CD4-positive, alpha-beta T cell (primary cell): ENCODE measurements at regions not wholly inside any gene's neighbourhood (a gene's known extent, or its start where the extent isn't known, plus 50 kb on each side); places are given as distances from the start of the nearest gene placed in this dataset.

Source experiments
- ATAC-seq: fragments of 200-7000 bp; cut with Tn5 transposase; one replicate; pipeline ENCODE4 v1.10.0; 2022; ENCODE audit warnings: mild to moderate bottlenecking; ENCODE audit not compliant: poor library complexity
- CTCF ChIA-PET: fragments of 350-600 bp; sonication (Branson Sonifier 250); formaldehyde crosslinking; loops from one replicate; lab custom pipeline; 2021; ENCODE audit warnings: antibody characterized with exemption, inconsistent platforms; lab: Charles Lee
- POLR2A ChIA-PET: fragments of 350-600 bp; sonication (Branson Sonifier 250); formaldehyde crosslinking; loops from one replicate; lab custom pipeline; 2021; ENCODE audit warnings: antibody characterized with exemption, inconsistent platforms; lab: Charles Lee
- DNase-seq, 14 experiments: peaks; one replicate each; pipeline ENCODE4 v3.0.0-alpha.2; 2013 to 2020; ENCODE audit warnings: mixed read lengths in 2 of 14
- H3K27ac ChIP-seq, 2 donors: one replicate each; pipeline versions ENCODE4 v1.5.1 to v1.7.0; 2013; ENCODE audit warnings: low read length in 2 of 2, low read depth in 1 of 2, mild to moderate bottlenecking in 1 of 2
- H3K27me3 ChIP-seq, 2 experiments: 1 replicate in 1 of 2; 2 replicates in 1 of 2; pipeline versions ENCODE4 v1.6.1 to v1.7.0; 2013; ENCODE audit warnings: low read length in 2 of 2, control low read depth in 1 of 2, mild to moderate bottlenecking in 1 of 2, moderate library complexity in 1 of 2; ENCODE audit not compliant: insufficient read depth in 2 of 2, control insufficient read depth in 1 of 2
- H3K36me3 ChIP-seq: one replicate; pipeline ENCODE4 v1.6.1; 2013; ENCODE audit warnings: low read length, control low read depth; ENCODE audit not compliant: insufficient read depth
- H3K4me1 ChIP-seq: one replicate; pipeline ENCODE4 v1.6.1; 2013; ENCODE audit warnings: low read length, control low read depth; ENCODE audit not compliant: insufficient read depth
- H3K4me3 ChIP-seq: one replicate; pipeline ENCODE4 v1.5.1; 2013; ENCODE audit warnings: mild to moderate bottlenecking, low read length, moderate library complexity
- H3K9me3 ChIP-seq, 2 experiments: 1 replicate in 1 of 2; 2 replicates in 1 of 2; pipeline versions ENCODE4 v1.6.1 to v1.7.0; 2013; ENCODE audit warnings: low read length in 2 of 2, mild to moderate bottlenecking in 2 of 2, control low read depth in 1 of 2, moderate library complexity in 1 of 2; ENCODE audit not compliant: control insufficient read depth in 1 of 2, insufficient read depth in 1 of 2
- H3K27ac Mint-ChIP-seq: one replicate; pipeline ENCODE4 v1.8.0; 2020; ENCODE audit warnings: mixed read lengths
- H3K27me3 Mint-ChIP-seq: one replicate; pipeline ENCODE4 v1.8.0; 2021; ENCODE audit warnings: mixed read lengths
- H3K36me3 Mint-ChIP-seq: one replicate; pipeline ENCODE4 v1.8.0; 2021; ENCODE audit warnings: low read depth, mixed read lengths
- H3K4me1 Mint-ChIP-seq: one replicate; pipeline ENCODE4 v1.8.0; 2021; ENCODE audit warnings: low read depth, mixed read lengths
- H3K4me3 Mint-ChIP-seq: one replicate; pipeline ENCODE4 v1.8.0; 2020; ENCODE audit warnings: mild to moderate bottlenecking, mixed read lengths
- H3K9me3 Mint-ChIP-seq: one replicate; pipeline ENCODE4 v1.8.0; 2020; ENCODE audit warnings: mixed read lengths
- intact Hi-C, 2 experiments: fragments of 100-400 bp; cut with DNase I in 1 of 2; cut with micrococcal nuclease in 1 of 2; formaldehyde crosslinking; loops; one replicate each; pipeline versions ENCODE4 v1.15.1 to v1.9.0; 2023 to 2025; cut with DNase I, micrococcal nuclease
- TF ChIP-seq, protein P1 (sequence below): fragments of 200-600 bp; IDR thresholded peaks from one replicate; pipeline ENCODE4 v1.8.0; 2022; ENCODE audit warnings: antibody characterized with exemption, mild to moderate bottlenecking

DNA sequence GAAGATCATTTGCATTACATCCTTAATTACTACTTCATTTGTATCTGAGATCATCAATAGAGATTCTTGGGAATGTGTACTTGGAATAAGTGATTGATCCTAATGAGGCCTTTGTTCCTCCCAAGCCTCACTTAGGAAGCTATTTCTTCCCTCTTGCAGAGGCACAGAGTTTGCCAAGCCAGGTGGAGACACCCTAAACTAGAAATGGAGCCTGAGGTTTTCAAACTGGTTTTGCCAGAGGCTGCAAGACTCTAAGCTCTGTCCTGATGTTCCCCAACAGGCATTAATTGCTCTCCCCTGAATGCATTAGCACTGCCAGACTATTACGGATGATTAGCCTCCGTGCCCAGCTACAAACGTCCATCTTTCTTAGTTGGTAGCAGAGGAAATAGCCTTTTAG is 125.2 kb upstream of the LGALSL start:
- H3K4me3 ChIP-seq, result no peak overlapping the region
- H3K36me3 ChIP-seq, result no peaks in the 10 kb centered on the region
- no peak overlapping the region for H3K4me3 Mint-ChIP-seq
- POLR2A ChIA-PET, result interaction anchor here (0.8 to 6.1 kb wide), 6 partner anchors 187 to 316 kb away, joined by 3 to 57 read pairs (median 6); no protein-coding TSS in a partner anchor
- peaks cover 54% of the 10 kb centered on the region for H3K4me1 Mint-ChIP-seq
- no peaks in the 10 kb centered on the region for H3K9me3 Mint-ChIP-seq
- no peaks in the 10 kb centered on the region for H3K36me3 Mint-ChIP-seq
- DNase-seq (no peak), ATAC-seq (no peak)
- no peaks in the 10 kb centered on the region for H3K9me3 ChIP-seq
- H3K4me1 ChIP-seq, result peaks cover 46% of the 10 kb centered on the region
- H3K27ac Mint-ChIP-seq, result peak overlapping the region; percentile 90
- CTCF ChIA-PET, result interaction anchor here (0.8 to 7.0 kb wide), 6 partner anchors 11 to 306 kb away, joined by 3 to 86 read pairs (median 5); no protein-coding TSS in a partner anchor
- TF ChIP-seq, protein P1, sequence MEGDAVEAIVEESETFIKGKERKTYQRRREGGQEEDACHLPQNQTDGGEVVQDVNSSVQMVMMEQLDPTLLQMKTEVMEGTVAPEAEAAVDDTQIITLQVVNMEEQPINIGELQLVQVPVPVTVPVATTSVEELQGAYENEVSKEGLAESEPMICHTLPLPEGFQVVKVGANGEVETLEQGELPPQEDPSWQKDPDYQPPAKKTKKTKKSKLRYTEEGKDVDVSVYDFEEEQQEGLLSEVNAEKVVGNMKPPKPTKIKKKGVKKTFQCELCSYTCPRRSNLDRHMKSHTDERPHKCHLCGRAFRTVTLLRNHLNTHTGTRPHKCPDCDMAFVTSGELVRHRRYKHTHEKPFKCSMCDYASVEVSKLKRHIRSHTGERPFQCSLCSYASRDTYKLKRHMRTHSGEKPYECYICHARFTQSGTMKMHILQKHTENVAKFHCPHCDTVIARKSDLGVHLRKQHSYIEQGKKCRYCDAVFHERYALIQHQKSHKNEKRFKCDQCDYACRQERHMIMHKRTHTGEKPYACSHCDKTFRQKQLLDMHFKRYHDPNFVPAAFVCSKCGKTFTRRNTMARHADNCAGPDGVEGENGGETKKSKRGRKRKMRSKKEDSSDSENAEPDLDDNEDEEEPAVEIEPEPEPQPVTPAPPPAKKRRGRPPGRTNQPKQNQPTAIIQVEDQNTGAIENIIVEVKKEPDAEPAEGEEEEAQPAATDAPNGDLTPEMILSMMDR, result no peak
- H3K27me3 ChIP-seq, result no peaks in the 10 kb centered on the region
- no peak overlapping the region for H3K27ac ChIP-seq
- no peaks in the 10 kb centered on the region for H3K27me3 Mint-ChIP-seq
- intact Hi-C loops, result loop anchor here (1.0 to 10.0 kb wide), 4 partner anchors 124 to 634 kb away; no protein-coding TSS in a partner anchor

DNA sequence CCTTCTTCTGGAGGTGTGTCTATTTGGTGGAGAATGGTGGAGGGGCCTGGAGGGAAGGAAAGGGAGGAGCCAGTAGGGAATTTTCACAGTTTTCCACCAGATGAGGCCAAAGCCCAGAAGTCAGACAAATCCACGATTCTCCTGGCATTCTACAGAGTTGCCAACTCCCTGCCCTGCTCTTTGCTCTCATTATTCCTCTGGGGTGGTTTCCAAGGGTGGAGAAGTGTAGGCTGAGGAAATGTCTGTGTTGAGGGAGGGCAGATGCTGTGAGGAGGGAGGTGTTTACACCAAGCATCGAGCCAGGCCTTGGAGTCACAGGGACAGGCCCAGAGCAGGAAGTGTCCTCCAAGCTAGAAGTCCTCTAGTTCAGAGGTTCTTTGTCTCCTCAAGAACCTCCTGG is 124.1 kb upstream of the LGALSL start:
- Histone ChIP-seq H3K27me3 (no peaks in the 10 kb centered on the region), H3K36me3 (no peaks in the 10 kb centered on the region), H3K27ac (no peak overlapping the region), H3K4me1 (peaks cover 43% of the 10 kb centered on the region), H3K9me3 (no peaks in the 10 kb centered on the region), H3K4me3 (no peak overlapping the region)
- no peak overlapping the region for H3K27ac Mint-ChIP-seq
- intact Hi-C loops, result loop anchor here (2.0 to 10.0 kb wide), 7 partner anchors 125 to 705 kb away; no protein-coding TSS in a partner anchor
- DNase-seq (peak in 1 of 14 experiments; percentile 11), ATAC-seq (no peak)
- CTCF ChIA-PET, result interaction anchor here (2.2 to 7.0 kb wide), 3 partner anchors 158 to 281 kb away, joined by 15 to 86 read pairs (median 40); no protein-coding TSS in a partner anchor
- no peaks in the 10 kb centered on the region for H3K9me3 Mint-ChIP-seq
- peaks cover 45% of the 10 kb centered on the region for H3K4me1 Mint-ChIP-seq
- TF ChIP-seq, protein P1, result no peak
- no peak overlapping the region for H3K4me3 Mint-ChIP-seq
- H3K36me3 Mint-ChIP-seq, result no peaks in the 10 kb centered on the region
- no peaks in the 10 kb centered on the region for H3K27me3 Mint-ChIP-seq
- POLR2A ChIA-PET, result interaction anchor here (1.2 to 6.1 kb wide), 3 partner anchors 194 to 726 kb away, joined by 5 to 57 read pairs (median 6); partner anchors contain the start of genes AFTPH and CEP68

DNA sequence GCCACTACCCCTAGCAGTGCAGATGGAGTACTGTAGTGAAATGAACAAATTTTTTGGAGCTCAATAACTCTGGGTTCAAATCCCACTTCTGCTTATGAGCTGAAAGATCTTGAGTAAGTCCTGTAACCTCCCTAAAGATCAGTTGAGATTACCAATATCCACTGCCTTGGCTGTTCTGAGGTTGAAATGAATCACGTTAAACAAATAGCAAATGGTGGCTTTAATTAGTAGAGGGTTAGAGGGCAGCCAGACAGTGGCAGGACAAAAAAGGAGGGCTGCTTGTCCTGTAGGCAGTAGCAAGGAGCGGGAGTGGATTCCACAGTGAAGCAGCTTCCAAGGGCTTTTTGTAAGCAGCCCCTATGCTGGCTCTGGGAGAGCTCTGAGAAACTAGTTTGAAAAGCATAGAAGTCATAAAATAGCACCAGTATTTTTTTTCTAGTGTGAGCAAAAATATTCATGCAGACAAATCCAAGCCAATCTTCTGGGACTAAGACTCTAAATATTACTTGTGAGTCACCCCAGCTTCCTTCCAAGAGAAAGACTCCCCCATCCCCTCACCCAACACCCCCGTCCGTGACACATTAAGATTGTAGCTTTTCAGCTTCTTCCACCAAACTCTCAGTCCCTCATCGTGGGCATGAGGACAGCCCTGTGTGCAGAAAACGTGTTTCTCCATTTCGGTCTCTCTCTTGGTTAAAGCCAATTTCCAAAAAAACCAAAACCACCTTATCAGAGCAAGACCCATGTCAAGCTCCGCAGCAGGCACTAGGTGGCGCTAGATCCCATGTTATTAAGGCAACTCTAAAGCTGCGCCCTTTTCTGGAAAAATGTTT is 123.5 kb upstream of the LGALSL start:
- peak; percentile 63 to 92 (median 74) for DNase-seq
- Histone ChIP-seq H3K36me3 (no peaks in the 10 kb centered on the region), H3K9me3 (no peaks in the 10 kb centered on the region), H3K27me3 (no peaks in the 10 kb centered on the region), H3K4me1 (peaks cover 36% of the 10 kb centered on the region), H3K27ac (no peak overlapping the region), H3K4me3 (no peak overlapping the region)
- Mint-ChIP-seq H3K9me3 (no peaks in the 10 kb centered on the region), H3K27ac (peak overlapping the region; percentile 50), H3K4me1 (peaks cover 38% of the 10 kb centered on the region), H3K4me3 (peak overlapping the region; percentile 81), H3K27me3 (no peaks in the 10 kb centered on the region), H3K36me3 (no peaks in the 10 kb centered on the region)
- ChIA-PET POLR2A (interaction anchor here (0.6 to 6.1 kb wide), 9 partner anchors 103 to 725 kb away, joined by 3 to 57 read pairs (median 5); partner anchors contain the start of genes AFTPH and CEP68), CTCF (interaction anchor here (0.5 to 7.0 kb wide), 31 partner anchors 8 to 543 kb away, joined by 3 to 86 read pairs (median 3); no protein-coding TSS in a partner anchor)
- intact Hi-C loops, result loop anchor here (1.0 to 10.0 kb wide), 7 partner anchors 158 to 704 kb away; no protein-coding TSS in a partner anchor
- ATAC-seq, result peak; percentile 24
- TF ChIP-seq, protein P1, result peak; percentile 86
